GM18907 (cell line): ENCODE measurements at regions not wholly inside any gene's neighbourhood (a gene's known extent, or its start where the extent isn't known, plus 50 kb on each side); places are given as distances from the start of the nearest gene placed in this dataset.

Experiments used
- ATAC-seq: cut with Tn5 transposase; IDR thresholded peaks from one replicate; pipeline ENCODE4 v1.9.1; 2021; ENCODE audit warnings: mild to moderate bottlenecking, moderate library complexity; ENCODE audit not compliant: unreplicated experiment

DNA sequence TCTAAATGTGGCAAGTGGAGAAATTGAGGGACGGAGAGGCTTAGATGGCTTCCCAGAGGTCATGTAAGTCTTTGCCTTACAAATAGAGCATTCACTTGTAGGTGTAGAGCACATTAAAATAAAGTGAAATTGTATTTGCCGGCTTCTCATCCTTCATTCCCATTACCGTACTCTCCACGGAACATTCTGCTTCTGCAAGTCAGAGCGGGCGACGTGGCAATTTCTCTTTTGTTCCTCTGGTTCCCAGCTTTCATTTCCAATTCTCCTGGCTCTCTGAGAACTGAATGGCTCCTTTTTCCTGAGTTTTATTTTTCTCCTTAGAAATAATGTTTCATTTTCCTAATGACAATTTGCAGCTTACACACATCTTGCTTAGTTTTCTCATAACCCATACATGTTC lies 51.3 kb upstream of the PFKP start:
- no peak for ATAC-seq

DNA sequence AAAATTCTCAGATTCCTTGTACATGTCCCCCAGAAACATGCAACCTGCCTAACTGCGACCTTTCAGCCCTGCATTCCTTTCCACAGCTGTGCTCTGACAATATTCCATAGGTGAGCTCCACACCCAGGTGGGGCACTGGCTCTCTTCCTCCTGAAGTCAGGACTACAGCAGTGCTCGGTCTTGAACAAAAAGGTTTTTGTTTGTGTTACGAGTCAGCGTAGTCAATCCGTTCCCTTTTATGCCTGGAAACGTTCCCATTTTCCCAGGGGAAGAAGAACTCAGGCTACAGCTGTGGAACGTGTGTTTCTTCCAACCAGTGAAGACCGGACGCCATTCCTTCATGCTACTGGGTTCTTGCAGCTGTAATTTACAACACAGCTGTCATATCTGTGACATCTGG lies 52.4 kb upstream of the PFKP start:
- ATAC-seq: no peak

DNA sequence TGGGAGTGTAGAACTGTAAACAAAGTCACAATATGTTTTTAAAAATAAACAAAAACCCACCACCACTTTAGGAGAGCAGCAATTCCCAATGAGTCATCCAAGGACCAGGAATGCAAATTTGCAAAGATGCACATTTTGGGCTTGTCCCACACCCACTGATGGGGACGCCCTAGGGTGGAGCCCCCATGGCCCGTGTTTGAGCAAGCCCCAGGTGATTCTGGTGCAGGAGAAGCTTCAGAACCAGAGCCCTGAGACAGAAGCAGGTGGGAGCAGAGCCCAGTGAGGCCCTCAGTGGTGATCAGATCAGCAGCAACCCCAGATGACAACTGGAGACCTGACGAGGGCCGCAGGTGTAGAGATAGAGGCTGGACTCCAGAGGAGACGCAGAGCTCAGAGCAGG lies 55.1 kb upstream of the PFKP start:
- ATAC-seq: no peak

DNA sequence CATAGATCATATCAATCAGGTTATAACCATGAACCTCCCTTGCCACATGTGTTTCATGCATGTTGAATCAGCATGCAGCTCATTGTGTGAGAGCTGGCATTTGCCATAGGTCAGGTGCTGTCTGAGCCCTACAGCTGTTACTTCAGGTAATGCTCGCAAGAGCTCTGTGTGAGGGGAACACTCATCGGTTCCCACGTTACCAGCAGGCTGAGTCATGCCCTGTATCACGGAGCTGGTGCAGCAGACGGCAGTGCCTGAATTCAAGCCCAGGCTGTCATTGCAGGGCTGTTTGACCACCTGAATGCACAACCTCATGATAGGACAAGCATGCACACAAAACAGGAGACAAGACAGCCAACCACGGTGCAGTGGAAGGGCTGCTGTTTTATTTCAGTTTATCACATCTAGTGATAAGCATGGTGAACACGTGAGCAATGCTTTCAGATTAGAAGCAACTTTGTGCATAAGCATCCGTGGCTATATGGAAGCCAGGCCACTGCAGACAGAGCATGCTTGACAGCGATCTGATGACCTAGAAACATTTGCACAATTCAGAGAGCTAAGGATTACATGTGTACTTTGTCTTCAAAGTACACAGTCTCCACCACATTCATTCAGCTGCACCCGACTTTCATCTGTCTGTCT lies 56.4 kb upstream of the PFKP start:
- ATAC-seq: no peak

DNA sequence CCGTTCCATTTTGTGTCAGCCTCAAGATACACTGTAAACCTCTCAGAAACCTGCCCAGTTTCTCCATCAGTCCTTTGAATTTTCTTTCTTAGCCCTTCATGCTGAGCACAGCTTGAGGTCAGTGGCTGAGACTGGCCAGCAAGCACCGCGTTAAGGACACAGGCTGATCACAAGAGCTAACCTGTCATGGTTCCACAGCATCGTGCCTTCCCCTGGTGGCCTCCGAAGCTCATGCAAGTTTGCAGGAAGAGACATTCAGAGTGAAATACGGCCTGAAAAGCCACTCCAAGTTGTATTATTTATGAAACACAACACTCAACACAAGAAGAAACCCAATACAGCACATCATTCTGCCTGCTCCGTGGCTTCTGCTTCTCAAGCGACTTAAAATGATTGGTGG lies 57.0 kb upstream of the PFKP start:
- ATAC-seq: no peak

DNA sequence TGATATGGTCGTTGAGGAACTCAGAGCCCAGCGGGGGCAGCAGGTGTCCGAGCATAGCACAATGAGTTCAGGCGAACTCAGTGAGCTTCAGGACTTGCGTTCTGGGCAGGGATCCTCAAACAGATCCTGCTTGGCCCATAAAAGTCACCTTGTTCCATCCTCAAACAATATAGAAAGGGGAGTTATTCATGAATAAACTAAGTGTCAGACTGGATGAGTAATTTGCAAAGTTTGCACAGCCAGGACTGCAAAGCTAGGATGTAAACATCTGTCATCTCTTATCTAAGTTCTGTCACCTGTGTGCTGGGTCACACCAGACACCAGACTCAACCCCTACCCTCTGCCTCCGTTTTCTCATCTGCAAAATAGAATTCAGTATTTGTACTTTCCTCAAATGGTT lies 58.0 kb upstream of the PFKP start:
- no peak for ATAC-seq

DNA sequence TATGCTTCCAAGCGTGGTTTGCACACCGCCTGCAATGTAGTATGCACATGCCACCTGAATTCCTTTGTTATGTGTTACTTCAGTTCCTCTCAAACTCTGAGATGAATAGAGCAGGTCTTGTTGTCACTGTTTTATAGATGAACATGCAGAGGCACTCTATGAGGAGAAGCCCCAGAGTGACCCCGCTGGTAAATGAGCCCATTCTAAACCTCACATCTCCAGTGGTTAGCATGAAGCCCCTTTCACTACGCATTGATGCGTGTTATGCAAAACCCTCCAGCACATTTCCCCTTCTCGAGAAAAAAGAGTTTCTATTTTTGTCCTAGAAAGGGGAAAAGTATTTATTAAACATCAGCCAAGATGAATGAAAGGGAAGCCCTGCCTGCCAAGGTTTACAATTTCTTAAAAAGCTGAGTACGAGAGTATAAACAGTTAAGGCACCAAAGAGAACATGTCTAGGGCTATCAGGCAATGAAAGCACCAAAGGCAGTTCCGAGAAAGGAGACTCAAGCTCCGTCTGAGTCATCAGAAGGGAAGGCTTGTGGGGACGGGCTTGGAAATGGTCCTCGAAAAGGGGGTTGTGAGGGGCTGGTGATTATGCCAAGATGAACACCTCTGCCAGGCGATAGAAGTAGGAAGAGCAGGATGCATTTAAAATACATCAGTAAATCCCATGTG lies 58.7 kb upstream of the PFKP start:
- no peak for ATAC-seq

DNA sequence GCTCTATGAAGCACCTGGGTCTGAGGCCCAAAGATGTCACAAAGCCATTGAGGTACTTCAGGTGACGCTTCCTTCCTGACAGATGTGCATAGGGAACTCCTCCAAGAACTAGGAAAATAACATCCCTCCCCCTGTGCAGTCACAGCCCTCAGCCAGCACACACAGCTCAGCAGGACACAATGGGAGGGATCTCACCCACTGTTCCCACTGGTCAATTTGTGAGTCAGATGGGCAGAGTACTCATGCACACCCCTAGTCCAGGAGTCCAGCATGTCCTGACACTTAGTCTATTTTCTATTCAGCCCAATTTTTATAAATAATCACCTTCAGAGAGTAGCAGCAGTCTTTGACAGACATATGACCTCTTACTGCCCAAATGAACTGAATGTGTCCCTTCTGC lies 60.7 kb upstream of the PFKP start:
- no peak for ATAC-seq

DNA sequence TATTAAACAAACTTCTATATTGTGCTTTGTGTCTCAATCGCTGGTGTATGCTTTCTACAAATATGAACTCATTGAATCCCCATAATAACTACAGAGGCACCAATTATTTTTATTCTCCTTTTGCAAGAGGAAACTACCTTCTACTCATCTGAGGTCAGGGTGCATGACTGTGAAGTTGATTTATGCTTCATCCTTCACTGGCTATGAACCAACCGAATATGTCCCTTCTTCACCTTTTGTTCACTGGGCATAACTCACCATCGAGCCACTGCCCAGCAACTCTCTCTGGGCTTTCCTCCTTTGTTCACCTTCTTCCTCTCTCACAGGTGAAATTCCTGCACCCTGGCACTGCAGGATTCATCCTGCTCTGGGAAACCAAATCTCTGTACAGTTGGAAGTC lies 61.3 kb upstream of the PFKP start:
- no peak for ATAC-seq

DNA sequence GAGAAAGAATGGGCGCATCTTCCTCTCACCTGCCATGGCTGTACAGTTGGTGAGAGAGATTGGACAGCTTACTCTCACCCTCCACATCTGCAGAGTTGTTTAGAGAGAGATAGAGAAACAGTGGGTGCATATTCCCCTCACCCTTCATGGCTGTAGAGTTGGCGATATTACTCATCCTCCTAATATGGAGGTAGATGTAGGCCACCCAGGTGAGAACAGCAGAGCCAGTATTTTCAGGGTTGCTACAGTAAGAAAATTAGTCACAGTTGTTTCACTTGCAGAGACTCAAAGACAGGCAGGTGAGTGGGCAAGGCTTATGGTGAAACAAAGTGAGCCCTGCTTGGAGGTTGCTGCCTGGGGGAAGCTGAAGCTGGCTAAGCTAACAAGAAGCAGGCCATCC lies 65.0 kb upstream of the PFKP start:
- ATAC-seq: no peak

DNA sequence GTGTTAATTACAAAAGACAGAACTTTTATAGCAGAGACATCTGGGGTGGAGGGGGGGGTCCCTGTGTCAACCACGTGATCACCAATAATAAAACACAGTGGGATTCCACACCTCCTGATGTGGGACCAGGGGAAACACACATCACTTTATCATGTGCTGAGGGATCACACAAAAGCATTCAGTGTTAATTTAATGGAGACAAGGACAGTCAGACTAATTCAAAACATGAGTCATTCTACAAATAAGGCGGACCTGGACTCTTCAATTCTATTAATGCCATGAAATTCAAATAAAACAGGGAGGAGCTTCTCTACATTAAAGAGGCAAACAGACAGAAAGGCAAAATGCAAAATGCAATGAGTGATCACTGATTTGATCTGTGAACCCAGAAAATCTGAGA lies 67.3 kb upstream of the PFKP start:
- ATAC-seq: no peak

DNA sequence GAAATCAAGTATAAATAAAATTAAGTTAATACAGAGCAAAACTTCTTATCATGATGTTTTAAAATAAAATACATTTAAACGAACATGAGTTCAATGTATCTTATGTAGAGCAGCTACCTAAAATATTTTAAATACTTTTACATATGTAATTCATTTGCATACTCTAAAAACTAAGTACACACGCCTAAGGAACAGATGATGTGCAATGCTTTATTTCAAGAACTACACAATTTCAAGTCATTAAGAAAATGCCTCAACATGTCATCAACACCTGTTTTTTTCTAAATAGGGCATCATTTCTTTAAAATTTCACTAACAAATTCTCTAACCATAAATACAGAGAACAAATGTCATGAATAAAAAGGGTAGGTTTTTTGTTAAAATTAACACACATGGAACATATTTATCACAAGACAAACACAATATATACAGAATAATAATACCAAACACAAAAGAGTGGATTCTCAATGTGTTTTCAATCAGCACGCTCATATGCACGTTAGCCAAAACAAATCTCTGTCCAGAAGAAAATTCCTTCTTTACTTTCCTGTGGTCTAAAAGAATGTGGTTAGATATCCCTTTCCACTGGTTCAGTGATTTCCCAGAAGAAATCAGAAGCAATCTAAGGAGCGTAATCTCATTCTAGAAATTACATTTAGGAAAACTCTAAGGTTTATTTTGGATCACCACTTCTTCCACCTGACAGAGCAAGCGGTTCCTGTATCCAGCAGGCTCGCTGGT lies 73.0 kb upstream of the PFKP start:
- no peak for ATAC-seq

DNA sequence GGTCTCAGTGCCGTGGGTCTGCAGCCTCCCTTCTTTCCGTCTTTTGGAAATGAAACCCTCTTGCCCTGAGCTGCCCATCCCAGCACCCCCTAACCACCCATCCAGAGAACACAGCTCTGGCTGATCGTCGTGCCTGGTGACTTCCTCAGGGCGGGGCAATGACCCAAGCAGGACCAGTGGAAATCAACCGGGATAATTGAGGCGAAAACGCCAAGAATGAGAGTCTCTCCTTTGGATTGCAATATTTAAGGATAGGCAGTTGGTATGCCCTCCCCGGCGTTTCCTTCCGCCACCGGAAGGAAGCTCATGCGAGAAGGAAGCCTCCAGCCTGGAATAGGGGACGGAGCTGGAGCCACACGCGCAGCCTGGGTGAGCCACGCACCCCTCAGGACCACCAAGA lies 73.7 kb upstream of the PFKP start:
- no peak for ATAC-seq

DNA sequence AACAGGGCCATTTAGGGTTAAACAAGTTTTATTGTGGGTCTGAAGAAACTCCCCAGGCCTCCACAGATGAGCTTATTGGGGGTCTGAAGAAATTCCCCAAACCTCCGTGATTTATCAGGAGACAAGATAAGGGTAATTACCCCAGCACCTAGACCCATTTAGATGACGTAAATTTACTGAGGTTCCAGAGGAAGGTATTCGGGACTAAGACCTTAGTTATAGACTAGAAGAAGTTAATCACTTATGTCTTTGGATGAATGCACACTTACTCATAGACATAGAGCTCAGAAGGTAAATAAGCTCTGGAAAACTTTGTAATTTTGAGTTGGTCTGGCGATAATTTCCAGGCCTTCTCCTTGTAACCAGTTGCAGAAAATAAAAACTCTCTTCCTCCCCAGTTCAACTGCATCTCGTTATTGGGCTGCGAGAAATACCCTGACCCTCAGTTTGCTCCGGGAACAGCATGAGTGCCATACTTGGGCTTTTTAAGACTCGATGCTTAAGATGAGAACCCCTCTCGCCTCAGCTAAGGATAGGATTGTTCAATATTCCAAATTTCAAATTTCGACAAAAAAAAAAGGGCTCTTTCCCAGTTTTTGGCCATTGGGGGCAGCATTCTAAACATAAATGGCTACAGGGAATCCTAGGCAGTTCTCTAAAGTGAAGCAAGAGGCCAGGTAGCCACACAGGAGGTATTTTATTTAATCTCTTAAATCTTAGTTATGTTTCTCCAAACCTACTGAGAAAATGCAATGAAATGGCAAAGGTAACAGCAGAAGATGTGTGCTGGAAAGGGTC lies 74.7 kb upstream of the PFKP start:
- ATAC-seq: no peak

DNA sequence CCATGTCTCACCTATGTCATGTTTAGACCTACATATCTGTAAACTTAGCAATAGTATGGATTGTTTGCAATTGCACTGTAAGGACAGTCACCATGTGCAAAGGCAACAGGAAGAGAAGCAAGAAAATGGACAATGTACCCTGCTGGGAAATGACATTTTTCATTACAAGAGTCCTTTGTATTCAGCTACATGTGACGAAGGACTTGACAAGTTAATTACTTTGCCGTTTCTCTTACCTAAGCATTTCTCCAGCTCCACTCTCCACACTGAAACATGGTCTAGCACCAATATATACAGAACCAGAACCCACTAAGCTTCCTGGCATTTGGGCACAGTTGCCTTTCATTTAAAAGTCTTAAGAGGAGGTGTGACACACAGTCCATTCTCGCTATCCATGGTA lies 76.6 kb upstream of the PFKP start:
- ATAC-seq: no peak

DNA sequence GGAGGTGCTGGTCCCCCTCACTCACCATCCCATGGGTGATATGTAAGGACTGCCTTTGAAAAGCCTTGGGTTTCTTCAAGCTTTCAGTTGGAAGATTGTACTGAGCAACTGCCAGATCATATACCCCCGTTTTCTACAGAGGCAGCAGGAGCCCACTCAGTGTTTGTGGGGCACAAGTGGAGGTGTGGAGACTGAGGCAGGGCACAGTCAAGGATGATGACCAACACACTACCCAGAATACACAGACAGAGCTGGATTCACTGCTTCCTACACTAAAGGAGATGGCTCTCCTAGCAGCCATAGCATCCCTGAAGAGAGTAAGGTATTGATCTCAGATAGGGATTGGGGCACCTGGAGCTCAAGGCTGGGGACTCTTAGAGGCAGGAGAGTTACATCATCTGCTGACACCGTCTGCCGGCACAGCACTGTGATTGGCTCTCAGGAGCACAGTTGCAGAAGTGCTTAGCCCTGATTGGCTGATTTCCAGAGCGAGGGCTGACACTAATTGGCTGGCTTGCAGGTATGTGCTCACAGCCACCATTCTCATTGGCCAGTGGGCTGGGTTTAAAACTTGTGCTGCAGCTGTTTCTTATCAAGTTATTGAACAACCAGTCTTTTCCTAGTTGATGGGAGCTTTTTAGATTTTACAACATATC lies 77.9 kb upstream of the PFKP start:
- ATAC-seq: no peak

DNA sequence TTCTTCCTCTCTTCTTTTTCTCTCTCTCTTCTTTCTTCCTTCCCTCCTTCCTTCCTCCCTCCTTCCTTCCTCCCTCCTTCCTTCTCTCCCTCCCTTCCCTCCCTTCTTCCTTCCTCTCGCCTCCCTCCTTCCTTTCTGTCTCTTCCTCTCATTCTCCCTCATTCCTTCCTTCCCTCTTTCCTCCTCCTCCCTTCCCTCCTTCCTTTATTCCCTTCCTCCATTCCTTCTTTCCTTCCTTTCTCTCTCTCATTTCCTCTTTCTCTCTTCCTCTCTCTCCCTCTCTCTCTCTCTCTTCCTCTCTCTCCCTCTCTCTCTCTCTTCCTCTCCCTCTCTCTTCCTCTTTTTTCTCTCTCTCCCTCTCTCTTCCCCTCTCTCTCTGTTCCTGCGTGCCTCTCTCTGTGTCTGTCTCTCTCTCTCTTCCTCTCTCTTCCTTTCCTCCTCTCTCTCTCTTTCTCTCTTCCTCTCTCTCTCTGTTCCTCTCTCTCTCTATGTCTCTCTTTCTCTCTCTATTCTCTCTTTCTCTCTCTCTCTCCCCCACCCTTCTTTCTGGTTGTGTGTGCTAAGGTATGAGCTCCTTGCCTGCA lies 80.1 kb upstream of the PFKP start:
- ATAC-seq: no peak

DNA sequence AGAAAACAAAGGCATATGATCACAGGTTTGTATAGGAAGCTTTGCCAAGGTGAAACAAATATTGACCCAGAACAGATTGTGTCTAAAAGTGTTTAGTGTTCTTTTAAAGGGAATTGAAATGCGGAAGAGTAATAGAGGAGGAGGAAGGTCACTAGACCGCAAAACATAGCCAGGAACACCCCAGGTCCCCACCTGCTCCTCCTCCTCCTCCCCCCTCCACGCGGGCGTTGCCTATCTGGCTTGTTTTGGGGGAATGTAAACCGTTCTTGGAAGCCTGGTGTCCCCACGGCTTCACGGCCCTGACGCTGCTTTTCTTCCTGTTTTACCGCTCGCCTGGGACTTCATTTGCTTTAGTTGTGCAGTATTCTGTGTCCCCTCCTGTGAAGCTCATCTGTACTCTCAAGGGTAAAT lies 81.0 kb upstream of the PFKP start:
- ATAC-seq: no peak

DNA sequence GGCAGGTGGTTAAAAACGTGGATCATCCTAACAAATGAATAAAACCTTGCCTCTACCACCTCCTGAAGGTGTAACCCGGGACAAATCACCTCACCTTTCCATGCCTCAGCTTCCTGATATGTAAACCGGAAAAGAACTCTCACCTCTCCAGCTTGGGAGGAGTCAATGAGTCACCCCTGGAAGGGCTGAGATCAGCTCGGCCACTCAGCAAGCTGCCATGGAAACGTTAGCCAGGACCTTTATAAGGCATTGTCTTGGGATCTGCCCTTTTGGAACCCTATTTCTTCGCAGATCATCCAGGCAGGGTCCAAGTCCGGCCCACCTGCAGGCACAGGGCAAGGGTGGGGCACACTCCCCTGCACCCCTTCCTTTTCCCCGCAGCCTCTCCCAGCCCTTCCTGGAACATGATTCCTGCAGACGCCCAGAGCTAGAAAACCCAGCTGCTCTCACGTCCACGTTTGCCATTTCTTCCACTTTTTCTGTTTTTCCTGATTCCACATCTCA lies 81.6 kb upstream of the PFKP start:
- ATAC-seq: no peak

DNA sequence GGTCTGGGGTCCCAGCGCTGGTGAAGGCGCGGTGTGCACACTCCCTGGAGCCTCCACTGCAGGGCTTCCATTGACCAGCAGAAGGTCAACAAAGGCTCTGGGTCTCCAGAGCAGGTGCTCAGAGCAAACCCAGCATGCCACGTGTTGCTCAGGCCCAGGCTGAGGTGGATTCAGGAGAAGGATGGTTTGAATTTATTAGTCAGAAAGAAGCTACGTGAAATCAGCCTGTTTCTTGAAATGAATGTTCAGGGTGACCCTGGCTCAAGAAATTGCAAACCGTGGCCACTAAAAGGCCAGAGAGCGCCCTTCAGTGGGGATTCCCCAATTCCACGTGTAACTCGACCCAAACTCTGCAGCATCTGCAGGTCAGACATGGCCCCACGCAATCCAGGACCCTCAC lies 82.7 kb upstream of the PFKP start:
- ATAC-seq: peak; percentile 50

DNA sequence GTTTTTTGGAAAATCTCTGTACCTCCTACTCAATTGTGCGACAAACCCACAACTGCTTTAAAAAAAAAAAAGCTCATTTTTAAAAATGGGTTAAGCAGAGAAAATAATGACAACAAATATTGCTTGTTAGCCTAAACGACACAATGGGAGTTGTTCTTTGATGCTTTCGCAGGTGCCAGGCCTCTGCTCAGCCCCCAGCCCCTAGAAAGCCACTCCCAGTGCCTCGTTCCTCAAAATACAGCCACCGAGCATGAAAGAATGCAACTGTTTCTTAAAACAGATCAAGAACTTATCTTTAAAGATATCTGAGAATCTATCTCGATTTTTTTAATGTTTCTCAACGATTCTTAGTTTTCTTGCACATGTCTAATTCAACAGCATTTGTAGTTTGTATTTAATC lies 85.2 kb upstream of the PFKP start:
- ATAC-seq: no peak
